Endothelial cell of umbilical vein (primary cell): ENCODE measurements at regions not wholly inside any gene's neighbourhood (a gene's known extent, or its start where the extent isn't known, plus 50 kb on each side); places are given as distances from the start of the nearest gene placed in this dataset.

ENCODE experiments used
- BruUV-seq: library from RNA; stranded (reverse); fragments of 400-500 nt; replicated peaks from 2 replicates; lab custom pipeline; 2021; lab: Mats Ljungman, UMichigan
- CTCF ChIA-PET: fragments of 300-600, 350-600 bp; sonication (Branson Sonifier 250); formaldehyde crosslinking; loops from one replicate; lab custom pipeline; 2021; ENCODE audit warnings: antibody characterized with exemption, inconsistent platforms; lab: Charles Lee
- POLR2A ChIA-PET: fragments of 300-600, 350-600 bp; sonication (Branson Sonifier 250); formaldehyde crosslinking; loops from one replicate; lab custom pipeline; 2021; ENCODE audit warnings: antibody characterized with exemption, inconsistent platforms; lab: Charles Lee
- DNase-seq: peaks from one replicate; pipeline ENCODE4 v3.0.0-alpha.2; 2011; ENCODE audit warnings: low read depth, low spot score
- FAIRE-seq: peaks from 2 replicates; lab custom pipeline; 2011; peaks lifted over from hg19 to GRCh38; lab: Jason Lieb, UNC
- H2AFZ ChIP-seq: 2 replicates; pipeline ENCODE4 v1.6.0; 2012; ENCODE audit warnings: low read depth, low read length, control low read depth, inconsistent platforms
- H3K27ac ChIP-seq: 2 replicates; pipeline ENCODE4 v1.5.1; 2011; ENCODE audit warnings: low read depth, mild to moderate bottlenecking, control low read depth, low read length, moderate library complexity; ENCODE audit not compliant: insufficient read depth
- H3K27me3 ChIP-seq, 2 experiments: 2 replicates each; pipeline versions ENCODE4 v1.6.0 to v1.6.1; 2011; ENCODE audit warnings: low read length in 2 of 2, mixed read lengths in 1 of 2; ENCODE audit not compliant: control insufficient read depth in 2 of 2, insufficient read depth in 2 of 2
- H3K36me3 ChIP-seq, 2 experiments: 2 replicates in 1 of 2; 3 replicates in 1 of 2; pipeline ENCODE4 v1.5.1; 2011; ENCODE audit warnings: low read length in 2 of 2, mild to moderate bottlenecking in 1 of 2, moderate library complexity in 1 of 2; ENCODE audit not compliant: control insufficient read depth in 2 of 2, insufficient read depth in 2 of 2; ENCODE audit errors: extremely low read depth in 1 of 2
- H3K4me1 ChIP-seq: 3 replicates; pipeline ENCODE4 v1.5.1; 2011; ENCODE audit warnings: mild to moderate bottlenecking, low read length; ENCODE audit not compliant: control insufficient read depth, insufficient read depth; ENCODE audit errors: extremely low read depth
- H3K4me2 ChIP-seq: 2 replicates; pipeline ENCODE4 v1.6.1; 2011; ENCODE audit warnings: low read length, control low read depth, mixed read lengths; ENCODE audit not compliant: insufficient read depth
- H3K4me3 ChIP-seq, 3 experiments: fragments of 200-600 bp in 1 of 3; sonication (generic), shearing (Covaris generic) in 1 of 3; replicated peaks in 1 of 3; 2 replicates each; pipeline ENCODE4 v1.5.1; 2011 to 2016; ENCODE audit warnings: control low read depth in 3 of 3, low read length in 3 of 3, mild to moderate bottlenecking in 2 of 3, inconsistent platforms in 1 of 3, low read depth in 1 of 3, moderate library complexity in 1 of 3; ENCODE audit not compliant: insufficient read depth in 1 of 3
- H3K79me2 ChIP-seq: 2 replicates; pipeline ENCODE4 v1.6.0; 2012; ENCODE audit warnings: low read length, inconsistent platforms; ENCODE audit not compliant: control insufficient read depth, insufficient read depth
- H3K9ac ChIP-seq: replicated peaks from 2 replicates; pipeline ENCODE3; 2011; ENCODE audit warnings: low read length, control low read depth; ENCODE audit not compliant: insufficient read depth; ENCODE audit errors: extremely low read depth
- H3K9me1 ChIP-seq: replicated peaks from 3 replicates; pipeline ENCODE4 v1.6.0; 2011; ENCODE audit warnings: mild to moderate bottlenecking, low read length; ENCODE audit not compliant: control insufficient read depth, insufficient read depth; ENCODE audit errors: extremely low read depth
- H3K9me3 ChIP-seq: replicated peaks from 2 replicates; pipeline ENCODE4 v1.5.1; 2012; ENCODE audit warnings: low read length, inconsistent platforms; ENCODE audit not compliant: control insufficient read depth, insufficient read depth
- H4K20me1 ChIP-seq: replicated peaks from 2 replicates; pipeline ENCODE3; 2011; ENCODE audit warnings: mild to moderate bottlenecking, low read length; ENCODE audit not compliant: control insufficient read depth, insufficient read depth; ENCODE audit errors: extremely low read depth
- CTCF ChIP-seq, 2 donors: IDR thresholded peaks; 1 replicate in 1 of 2; 2 replicates in 1 of 2; pipeline ENCODE4 v1.5.1; 2011; ENCODE audit warnings: low read length in 2 of 2, mild to moderate bottlenecking in 2 of 2, moderate library complexity in 2 of 2, control low read depth in 1 of 2, inconsistent platforms in 1 of 2, low read depth in 1 of 2; ENCODE audit not compliant: insufficient read depth in 1 of 2; ENCODE audit errors: extremely low read depth in 1 of 2
- EZH2 ChIP-seq: IDR thresholded peaks from 2 replicates; pipeline ENCODE4 v1.6.1; 2012; ENCODE audit warnings: borderline replicate concordance, low read depth, mild to moderate bottlenecking, moderate library complexity, low read length, inconsistent platforms; ENCODE audit not compliant: severe bottlenecking
- FOS ChIP-seq: IDR thresholded peaks from 2 replicates; pipeline ENCODE4 v1.6.1; 2011; ENCODE audit warnings: mild to moderate bottlenecking, low read length, moderate library complexity, borderline replicate concordance; ENCODE audit not compliant: insufficient read depth
- GATA2 ChIP-seq: IDR thresholded peaks from 2 replicates; pipeline ENCODE4 v1.7.0; 2011; ENCODE audit warnings: low read depth, mild to moderate bottlenecking, moderate library complexity, mixed read lengths, low read length; ENCODE audit not compliant: insufficient read length, insufficient read depth
- JUN ChIP-seq: IDR thresholded peaks from 2 replicates; pipeline ENCODE4 v1.6.1; 2011; ENCODE audit warnings: borderline replicate concordance, low read depth; ENCODE audit not compliant: insufficient read length, insufficient read depth
- MYC ChIP-seq: IDR thresholded peaks from one replicate; pipeline ENCODE4 v1.6.1; 2011; ENCODE audit warnings: mild to moderate bottlenecking, low read depth, low read length
- POLR2A ChIP-seq: IDR thresholded peaks from 2 replicates; pipeline ENCODE4 v1.6.1; 2012; ENCODE audit warnings: low read depth, mild to moderate bottlenecking, control low read depth, low read length
- POLR2AphosphoS5 ChIP-seq: IDR thresholded peaks from 2 replicates; pipeline ENCODE4 v1.6.1; 2012; ENCODE audit warnings: low read depth, mild to moderate bottlenecking, control low read depth, low read length, moderate library complexity; ENCODE audit not compliant: insufficient read depth
- dilution Hi-C: fragments of 300-500 bp; cut with MboI; formaldehyde crosslinking; loops from one replicate; pipeline ENCODE4 v1.15.0; 2019; ENCODE audit warnings: low sequenced_read_pairs; ENCODE audit not compliant: extremely low pct_ligation_motif_present
- intact Hi-C: fragments of 100-400 bp; cut with micrococcal nuclease; formaldehyde crosslinking; loops from one replicate; pipeline ENCODE4 v1.10.0; 2022
- TF ChIP-seq, protein P1 (sequence below): IDR thresholded peaks from 2 replicates; pipeline ENCODE4 v1.6.1; 2011; ENCODE audit not compliant: insufficient read depth, insufficient read length

DNA sequence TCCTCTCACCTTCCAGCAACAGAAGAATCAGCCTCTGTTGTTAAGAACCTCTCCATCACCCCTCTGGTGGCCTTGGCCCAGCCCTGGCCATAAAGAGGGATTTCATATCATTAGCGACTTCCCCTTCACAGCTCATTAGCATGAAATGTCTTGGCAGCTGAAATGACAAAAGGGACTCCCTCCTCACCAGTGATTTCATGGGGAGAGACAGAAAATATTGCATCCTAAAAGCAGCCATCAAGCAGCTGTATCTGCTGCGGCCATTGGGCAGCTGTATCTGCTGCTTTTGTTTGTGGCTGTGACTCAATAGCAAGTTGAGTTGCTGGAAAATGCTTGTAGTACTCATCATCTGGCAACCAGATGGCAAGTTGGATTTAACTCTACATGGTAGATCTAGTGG, 105.9 kb upstream of the RMDN2 start:
- Histone ChIP-seq H3K4me2 (no peak overlapping the region), H3K27me3 (no peaks in the 10 kb centered on the region), H3K36me3 (no peaks in the 10 kb centered on the region), H2AFZ (no peak overlapping the region), H3K79me2 (no peaks in the 10 kb centered on the region), H3K9me3 (no peaks in the 10 kb centered on the region), H3K27ac (no peak overlapping the region), H3K9ac (no peak overlapping the region), H3K4me3 (no peak overlapping the region), H4K20me1 (no peaks in the 10 kb centered on the region), H3K4me1 (peaks cover 10% of the 10 kb centered on the region), H3K9me1 (no peaks in the 10 kb centered on the region)
- intact Hi-C loops = no loop called here
- FAIRE-seq (no peak), DNase-seq (no peak)
- dilution Hi-C loops = no loop called here
- CTCF ChIA-PET = interaction anchor here (0.8 to 1.8 kb wide), 3 partner anchors 13 to 58 kb away, joined by 3 to 8 read pairs (median 3); no protein-coding TSS in a partner anchor
- POLR2A ChIA-PET = no interaction called here
- TF ChIP-seq GATA2 (no peak), MYC (no peak), FOS (no peak), POLR2A (no peak), POLR2AphosphoS5 (no peak), CTCF (IDR thresholded peaks at IDR 0.05; ENCODE audit: extremely low read depth in 1 of 2, insufficient read depth in 1 of 2, low read depth in 1 of 2, low read length in 2 of 2) (no peak), EZH2 (no peak), JUN (no peak)
- TF ChIP-seq, protein P1, sequence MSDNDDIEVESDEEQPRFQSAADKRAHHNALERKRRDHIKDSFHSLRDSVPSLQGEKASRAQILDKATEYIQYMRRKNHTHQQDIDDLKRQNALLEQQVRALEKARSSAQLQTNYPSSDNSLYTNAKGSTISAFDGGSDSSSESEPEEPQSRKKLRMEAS = no peak
- BruUV-seq = no TSS peak
